Activated naive CD4-positive, alpha-beta T cell treated with anti-CD3 and anti-CD28 coated beads, Interleukin-2, amount 50 U/mL, for 24 hours (primary cell): ENCODE measurements at regions not wholly inside any gene's neighbourhood (a gene's known extent, or its start where the extent isn't known, plus 50 kb on each side); places are given as distances from the start of the nearest gene placed in this dataset.

Experiments used
- H3K27ac Mint-ChIP-seq: one replicate; pipeline ENCODE4 v1.8.0; 2021; ENCODE audit warnings: mild to moderate bottlenecking, mixed read lengths
- H3K27me3 Mint-ChIP-seq: one replicate; pipeline ENCODE4 v1.8.0; 2021; ENCODE audit warnings: mixed read lengths
- H3K36me3 Mint-ChIP-seq: one replicate; pipeline ENCODE4 v1.8.0; 2021; ENCODE audit warnings: mixed read lengths
- H3K4me1 Mint-ChIP-seq: one replicate; pipeline ENCODE4 v1.8.0; 2021; ENCODE audit warnings: mixed read lengths
- H3K4me3 Mint-ChIP-seq: one replicate; pipeline ENCODE4 v1.8.0; 2021; ENCODE audit warnings: mild to moderate bottlenecking, mixed read lengths
- H3K9me3 Mint-ChIP-seq: one replicate; pipeline ENCODE4 v1.8.0; 2021; ENCODE audit warnings: mixed read lengths

DNA sequence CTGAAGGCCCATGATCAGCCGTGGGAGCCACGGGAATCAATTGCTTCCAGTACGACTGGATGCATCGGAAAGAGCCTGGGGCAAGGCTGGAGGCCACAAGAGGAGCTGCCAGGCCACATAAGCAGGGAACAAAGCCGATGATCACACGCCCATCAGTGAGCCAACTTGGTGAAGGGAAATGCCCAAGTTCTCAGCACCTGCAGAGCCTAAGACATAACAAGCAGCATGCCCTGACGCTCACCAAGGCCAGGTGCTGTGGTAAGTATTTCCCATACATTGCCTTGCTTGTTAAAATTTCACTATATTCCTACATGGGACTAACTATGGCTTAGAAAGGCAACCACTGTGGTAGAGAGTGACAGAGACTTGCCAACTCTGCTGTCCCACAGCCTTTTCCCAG lies 555.9 kb downstream of the BCL11B start:
- Mint-ChIP-seq H3K36me3 (no peaks in the 10 kb centered on the region), H3K4me1 (peaks cover 10% of the 10 kb centered on the region), H3K27me3 (no peaks in the 10 kb centered on the region), H3K27ac (no peak overlapping the region), H3K4me3 (no peak overlapping the region), H3K9me3 (no peaks in the 10 kb centered on the region)

- peaks cover 11% of the 10 kb centered on the region for H3K4me1 Mint-ChIP-seq
- H3K9me3 Mint-ChIP-seq, result peaks cover 8% of the 10 kb centered on the region
- H3K27ac Mint-ChIP-seq, result no peak overlapping the region
- peaks cover 2% of the 10 kb centered on the region for H3K36me3 Mint-ChIP-seq
- H3K4me3 Mint-ChIP-seq, result no peak overlapping the region
- H3K27me3 Mint-ChIP-seq, result no peaks in the 10 kb centered on the region
Observed at GRCh38 chr14:98721061-98721460, 550.9 kb downstream of the BCL11B start.

DNA sequence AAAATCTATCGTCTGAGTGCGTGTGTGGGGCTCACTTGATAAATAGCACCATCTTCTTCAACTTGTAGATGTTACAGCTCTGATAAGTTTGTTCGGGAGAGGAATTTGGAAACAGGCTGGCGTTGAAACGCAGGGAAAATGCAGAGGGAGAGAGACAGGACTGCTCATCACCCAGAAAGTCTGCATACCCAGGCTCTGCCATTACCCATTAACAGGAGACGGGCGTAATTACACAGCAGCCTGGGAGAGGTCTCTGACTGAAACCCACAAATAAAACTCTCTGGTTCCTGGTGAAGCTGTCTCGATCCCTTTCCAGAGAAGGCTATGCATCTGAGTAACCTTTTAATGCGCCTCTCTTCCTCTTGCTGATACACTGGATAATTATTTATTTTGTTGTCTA lies 547.3 kb downstream of the BCL11B start:
- peaks cover 11% of the 10 kb centered on the region for H3K4me1 Mint-ChIP-seq

GRCh38 chr14:98725191-98725590 lies 546.8 kb downstream of the BCL11B start:
- H3K36me3 Mint-ChIP-seq, result peaks cover 2% of the 10 kb centered on the region
- no peak overlapping the region for H3K4me3 Mint-ChIP-seq
- no peaks in the 10 kb centered on the region for H3K27me3 Mint-ChIP-seq

More for the DNA sequence above, 547.3 kb downstream of the BCL11B start:
- H3K27me3 Mint-ChIP-seq, result no peaks in the 10 kb centered on the region
- H3K4me3 Mint-ChIP-seq, result no peak overlapping the region
- no peak overlapping the region for H3K27ac Mint-ChIP-seq
- peaks cover 2% of the 10 kb centered on the region for H3K36me3 Mint-ChIP-seq
- H3K9me3 Mint-ChIP-seq, result peaks cover 8% of the 10 kb centered on the region

GRCh38 chr14:98725676-98726075 lies 546.3 kb downstream of the BCL11B start:
- Mint-ChIP-seq H3K36me3 (peaks cover 2% of the 10 kb centered on the region), H3K9me3 (peaks cover 8% of the 10 kb centered on the region), H3K27me3 (no peaks in the 10 kb centered on the region), H3K4me1 (peaks cover 11% of the 10 kb centered on the region), H3K27ac (no peak overlapping the region), H3K4me3 (no peak overlapping the region)

More at GRCh38 chr14:98725191-98725590, 546.8 kb downstream of the BCL11B start:
- Mint-ChIP-seq H3K4me1 (peaks cover 11% of the 10 kb centered on the region), H3K9me3 (peaks cover 8% of the 10 kb centered on the region), H3K27ac (no peak overlapping the region)

- Mint-ChIP-seq H3K27me3 (no peaks in the 10 kb centered on the region), H3K4me1 (peaks cover 6% of the 10 kb centered on the region), H3K27ac (no peak overlapping the region), H3K9me3 (peaks cover 8% of the 10 kb centered on the region), H3K36me3 (peaks cover under 1% of the 10 kb centered on the region), H3K4me3 (no peak overlapping the region)
Observed at GRCh38 chr14:98726585-98727405, 545.2 kb downstream of the BCL11B start.

DNA sequence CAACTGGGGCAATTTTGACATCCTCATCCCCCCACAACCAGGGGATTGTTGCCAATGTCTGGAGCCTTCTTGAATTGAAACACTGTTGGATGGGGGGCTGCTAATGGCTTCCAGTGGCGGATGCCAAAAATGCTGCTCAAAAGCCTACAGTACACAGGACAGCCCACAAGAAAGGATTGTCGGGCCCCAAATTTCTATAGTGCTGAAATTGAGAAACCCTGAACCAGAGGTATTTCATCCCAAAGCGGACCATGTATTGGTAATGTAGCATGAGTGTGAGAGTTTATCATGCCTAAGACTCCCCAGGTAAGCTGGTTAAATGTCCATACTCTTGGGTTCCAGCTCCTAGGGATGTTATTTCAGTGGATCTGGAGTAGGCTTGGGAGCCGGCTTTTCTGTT lies 544.0 kb downstream of the BCL11B start:
- H3K27ac Mint-ChIP-seq, result no peak overlapping the region
- no peaks in the 10 kb centered on the region for H3K36me3 Mint-ChIP-seq
- H3K9me3 Mint-ChIP-seq, result no peaks in the 10 kb centered on the region
- H3K4me1 Mint-ChIP-seq, result peaks cover under 1% of the 10 kb centered on the region
- H3K27me3 Mint-ChIP-seq, result no peaks in the 10 kb centered on the region
- H3K4me3 Mint-ChIP-seq, result no peak overlapping the region

GRCh38 chr14:98728836-98729235 lies 543.2 kb downstream of the BCL11B start:
- H3K27ac Mint-ChIP-seq, result peak overlapping the region; percentile 42
- H3K36me3 Mint-ChIP-seq, result no peaks in the 10 kb centered on the region
- H3K27me3 Mint-ChIP-seq, result no peaks in the 10 kb centered on the region
- no peaks in the 10 kb centered on the region for H3K9me3 Mint-ChIP-seq
- H3K4me1 Mint-ChIP-seq, result no peaks in the 10 kb centered on the region
- H3K4me3 Mint-ChIP-seq, result no peak overlapping the region

- H3K4me1 Mint-ChIP-seq, result no peaks in the 10 kb centered on the region
- no peaks in the 10 kb centered on the region for H3K27me3 Mint-ChIP-seq
- H3K4me3 Mint-ChIP-seq, result no peak overlapping the region
- no peaks in the 10 kb centered on the region for H3K9me3 Mint-ChIP-seq
- H3K36me3 Mint-ChIP-seq, result no peaks in the 10 kb centered on the region
- H3K27ac Mint-ChIP-seq, result no peak overlapping the region
Observed at GRCh38 chr14:98731286-98731685, 540.7 kb downstream of the BCL11B start.

DNA sequence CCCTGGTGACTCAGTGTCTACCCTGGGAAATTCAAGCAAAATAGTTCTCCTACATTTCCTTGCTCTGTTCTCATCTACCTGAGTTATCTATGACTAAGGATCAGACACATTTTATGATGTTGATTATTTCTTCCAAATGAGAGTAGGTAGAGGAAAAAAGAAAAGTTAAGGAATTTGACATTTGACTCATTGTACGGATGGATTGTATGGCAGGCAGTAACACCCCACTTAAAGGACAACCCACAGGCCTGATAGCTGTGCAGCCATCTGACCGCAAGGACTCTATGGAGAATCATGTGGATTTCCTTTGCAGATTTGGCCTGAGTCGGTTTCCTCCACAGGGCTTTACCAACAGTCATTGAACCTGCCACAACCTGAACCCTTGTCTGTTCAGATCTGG lies 540.3 kb downstream of the BCL11B start:
- no peaks in the 10 kb centered on the region for H3K4me1 Mint-ChIP-seq
- no peaks in the 10 kb centered on the region for H3K36me3 Mint-ChIP-seq
- H3K4me3 Mint-ChIP-seq, result no peak overlapping the region
- no peaks in the 10 kb centered on the region for H3K9me3 Mint-ChIP-seq
- no peaks in the 10 kb centered on the region for H3K27me3 Mint-ChIP-seq
- H3K27ac Mint-ChIP-seq, result no peak overlapping the region

- H3K4me1 Mint-ChIP-seq, result no peaks in the 10 kb centered on the region
- H3K27me3 Mint-ChIP-seq, result no peaks in the 10 kb centered on the region
- no peaks in the 10 kb centered on the region for H3K9me3 Mint-ChIP-seq
- H3K27ac Mint-ChIP-seq, result no peak overlapping the region
- H3K4me3 Mint-ChIP-seq, result no peak overlapping the region
- no peaks in the 10 kb centered on the region for H3K36me3 Mint-ChIP-seq
Observed at GRCh38 chr14:98733536-98733935, 538.5 kb downstream of the BCL11B start.

DNA sequence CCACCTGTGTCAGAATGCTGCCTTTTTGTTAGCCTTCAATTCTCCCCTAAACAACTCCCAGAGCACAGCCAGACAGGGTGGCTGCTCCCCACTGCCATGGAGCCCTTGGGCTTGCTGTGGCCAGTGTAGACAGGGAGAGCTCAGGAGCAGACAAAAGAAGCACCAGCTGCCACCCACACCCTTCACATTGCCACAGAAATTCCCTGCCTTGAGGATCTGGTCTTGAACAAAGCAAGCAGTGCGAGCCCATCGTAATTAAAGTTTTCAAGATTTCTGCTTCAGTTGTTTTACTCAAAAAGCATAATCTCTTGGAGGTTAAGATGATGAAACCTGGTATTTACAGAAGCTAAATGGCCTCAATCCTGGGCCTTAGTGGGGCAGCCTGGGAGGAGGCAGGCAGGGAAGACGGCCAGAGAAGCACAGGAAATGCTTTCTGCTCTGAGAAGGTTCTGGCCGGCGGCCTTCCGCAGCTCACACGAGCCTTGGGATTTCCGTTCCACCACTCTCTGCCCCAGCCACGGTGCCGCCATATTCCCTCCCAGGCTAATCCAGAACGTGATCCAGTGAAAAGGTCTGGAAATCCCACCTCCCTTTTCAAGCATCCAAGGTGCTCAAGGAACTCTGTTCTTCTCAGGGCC lies 535.2 kb downstream of the BCL11B start:
- Mint-ChIP-seq H3K9me3 (no peaks in the 10 kb centered on the region), H3K4me1 (no peaks in the 10 kb centered on the region), H3K27me3 (no peaks in the 10 kb centered on the region), H3K4me3 (no peak overlapping the region), H3K27ac (no peak overlapping the region), H3K36me3 (peaks cover 2% of the 10 kb centered on the region)

DNA sequence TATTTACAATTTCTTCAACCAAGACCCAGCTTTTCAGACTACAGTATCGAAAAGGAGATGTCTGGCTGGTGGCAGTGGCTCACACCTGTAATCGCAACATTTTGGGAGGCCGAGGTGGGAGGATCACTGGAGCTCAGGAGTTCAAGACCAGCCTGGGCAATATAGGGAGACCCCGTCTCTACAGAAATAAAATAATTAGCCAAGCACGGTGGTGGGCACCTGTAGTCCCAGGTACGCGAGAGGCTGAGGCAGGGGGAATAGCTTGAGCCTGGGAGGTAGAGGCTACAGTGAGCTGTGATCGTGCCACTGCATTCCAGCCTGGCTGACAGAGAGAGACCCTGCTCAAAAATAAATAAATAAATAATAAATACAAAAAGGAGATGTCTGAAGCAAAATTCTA lies 530.5 kb downstream of the BCL11B start:
- H3K4me1 Mint-ChIP-seq, result peaks cover 3% of the 10 kb centered on the region
- H3K27ac Mint-ChIP-seq, result no peak overlapping the region
- H3K27me3 Mint-ChIP-seq, result no peaks in the 10 kb centered on the region
- no peak overlapping the region for H3K4me3 Mint-ChIP-seq
- H3K36me3 Mint-ChIP-seq, result peaks cover 2% of the 10 kb centered on the region
- H3K9me3 Mint-ChIP-seq, result no peaks in the 10 kb centered on the region

DNA sequence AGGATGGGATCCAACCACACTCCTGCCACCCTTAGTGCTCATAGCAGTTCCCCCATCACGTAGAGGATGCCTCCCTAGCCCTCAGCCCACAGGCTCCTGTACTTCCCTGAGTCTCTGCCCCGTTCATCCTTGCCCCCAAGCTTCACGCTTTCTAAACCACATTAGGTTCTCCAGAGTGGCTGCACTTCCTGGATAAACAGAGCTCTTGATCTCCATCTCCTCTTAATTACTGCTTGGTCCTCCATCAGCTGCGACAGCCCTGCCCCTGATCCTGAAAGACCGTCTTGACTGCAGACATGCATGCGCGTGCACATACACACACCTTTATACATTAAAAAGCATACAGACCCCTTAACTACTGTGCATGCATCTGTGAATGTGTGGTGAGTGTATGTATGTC lies 530.0 kb downstream of the BCL11B start:
- Mint-ChIP-seq H3K27me3 (no peaks in the 10 kb centered on the region), H3K4me3 (no peak overlapping the region), H3K4me1 (peaks cover 3% of the 10 kb centered on the region), H3K27ac (no peak overlapping the region), H3K36me3 (peaks cover 2% of the 10 kb centered on the region), H3K9me3 (no peaks in the 10 kb centered on the region)

DNA sequence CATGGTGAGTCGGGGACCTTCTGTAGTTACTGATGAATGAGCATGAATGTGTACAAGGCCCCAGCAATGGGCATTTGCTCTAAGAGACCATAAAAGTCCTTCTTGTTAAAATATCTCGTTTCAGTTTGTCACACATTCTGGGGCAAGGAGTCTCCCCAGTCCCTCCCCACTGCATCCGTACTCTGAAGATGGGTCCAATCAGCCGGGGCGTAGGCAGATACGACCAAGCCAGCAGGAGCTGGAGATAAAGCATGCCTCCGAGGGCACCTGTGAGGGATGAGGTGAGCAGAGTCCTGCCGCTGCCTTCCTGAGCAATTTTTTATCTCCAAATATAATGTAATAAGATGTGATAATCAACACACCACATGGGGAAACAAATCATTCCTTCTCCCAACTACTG lies 528.5 kb downstream of the BCL11B start:
- Mint-ChIP-seq H3K27ac (no peak overlapping the region), H3K27me3 (no peaks in the 10 kb centered on the region)

GRCh38 chr14:98748966-98749365 lies 523.0 kb downstream of the BCL11B start:
- no peaks in the 10 kb centered on the region for H3K9me3 Mint-ChIP-seq
- H3K4me1 Mint-ChIP-seq, result peaks cover under 1% of the 10 kb centered on the region
- no peak overlapping the region for H3K27ac Mint-ChIP-seq
- no peaks in the 10 kb centered on the region for H3K27me3 Mint-ChIP-seq
- no peaks in the 10 kb centered on the region for H3K36me3 Mint-ChIP-seq
- no peak overlapping the region for H3K4me3 Mint-ChIP-seq

More for the DNA sequence above, 528.5 kb downstream of the BCL11B start:
- Mint-ChIP-seq H3K36me3 (peaks cover 2% of the 10 kb centered on the region), H3K4me1 (peaks cover 3% of the 10 kb centered on the region), H3K9me3 (no peaks in the 10 kb centered on the region), H3K4me3 (no peak overlapping the region)
